GM06990 (cell line): ENCODE measurements at regions not wholly inside any gene's neighbourhood (a gene's known extent, or its start where the extent isn't known, plus 50 kb on each side); places are given as distances from the start of the nearest gene placed in this dataset.

Experiments used
- DNase-seq: peaks from one replicate; pipeline ENCODE4 v3.0.0-alpha.2; 2011; ENCODE audit not compliant: insufficient read length; ENCODE audit errors: extremely low read depth
- H3K27me3 ChIP-seq: replicated peaks from 2 replicates; pipeline ENCODE4 v1.6.0; 2011; ENCODE audit warnings: low read length; ENCODE audit not compliant: control insufficient read depth, insufficient read depth
- H3K36me3 ChIP-seq: 2 replicates; pipeline ENCODE4 v1.5.1; 2011; ENCODE audit warnings: low read length; ENCODE audit not compliant: control insufficient read depth, insufficient read depth
- H3K4me3 ChIP-seq: replicated peaks from 2 replicates; pipeline ENCODE4 v1.5.1; 2011; ENCODE audit warnings: low read depth, mild to moderate bottlenecking, control low read depth, low read length
- TF ChIP-seq, protein P1 (sequence below): IDR thresholded peaks from 2 replicates; pipeline ENCODE4 v1.5.1; 2011; ENCODE audit warnings: low read length, control low read depth, mild to moderate bottlenecking, inconsistent platforms; ENCODE audit not compliant: insufficient read depth, poor library complexity, severe bottlenecking

DNA sequence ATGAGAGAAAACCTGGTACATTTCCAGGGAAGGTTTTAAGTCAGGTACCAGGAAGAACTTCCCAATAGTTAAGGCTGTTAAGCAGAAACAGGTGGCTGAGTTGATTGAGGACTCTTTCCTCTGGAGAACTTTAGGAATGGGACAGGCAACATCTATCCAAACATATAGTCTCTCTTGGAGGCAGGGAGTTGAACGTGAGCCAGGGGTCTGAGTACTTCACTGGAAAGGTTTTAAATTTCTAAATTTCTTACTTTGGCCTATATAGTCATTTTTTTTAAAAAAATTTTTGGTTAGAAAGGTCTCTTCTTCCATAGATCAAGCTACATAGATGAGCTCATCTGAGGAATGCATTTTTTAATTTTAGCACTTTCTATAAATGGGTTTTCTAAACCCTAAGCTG is 261.4 kb upstream of the TCF4 start:
- no peak overlapping the region for H3K4me3 ChIP-seq
- H3K36me3 ChIP-seq = no peaks in the 10 kb centered on the region
- DNase-seq = no peak
- H3K27me3 ChIP-seq = no peaks in the 10 kb centered on the region
- TF ChIP-seq, protein P1, sequence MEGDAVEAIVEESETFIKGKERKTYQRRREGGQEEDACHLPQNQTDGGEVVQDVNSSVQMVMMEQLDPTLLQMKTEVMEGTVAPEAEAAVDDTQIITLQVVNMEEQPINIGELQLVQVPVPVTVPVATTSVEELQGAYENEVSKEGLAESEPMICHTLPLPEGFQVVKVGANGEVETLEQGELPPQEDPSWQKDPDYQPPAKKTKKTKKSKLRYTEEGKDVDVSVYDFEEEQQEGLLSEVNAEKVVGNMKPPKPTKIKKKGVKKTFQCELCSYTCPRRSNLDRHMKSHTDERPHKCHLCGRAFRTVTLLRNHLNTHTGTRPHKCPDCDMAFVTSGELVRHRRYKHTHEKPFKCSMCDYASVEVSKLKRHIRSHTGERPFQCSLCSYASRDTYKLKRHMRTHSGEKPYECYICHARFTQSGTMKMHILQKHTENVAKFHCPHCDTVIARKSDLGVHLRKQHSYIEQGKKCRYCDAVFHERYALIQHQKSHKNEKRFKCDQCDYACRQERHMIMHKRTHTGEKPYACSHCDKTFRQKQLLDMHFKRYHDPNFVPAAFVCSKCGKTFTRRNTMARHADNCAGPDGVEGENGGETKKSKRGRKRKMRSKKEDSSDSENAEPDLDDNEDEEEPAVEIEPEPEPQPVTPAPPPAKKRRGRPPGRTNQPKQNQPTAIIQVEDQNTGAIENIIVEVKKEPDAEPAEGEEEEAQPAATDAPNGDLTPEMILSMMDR = no peak

- no peak for DNase-seq
- Histone ChIP-seq H3K4me3 (no peak overlapping the region), H3K27me3 (no peaks in the 10 kb centered on the region), H3K36me3 (no peaks in the 10 kb centered on the region)
- TF ChIP-seq, protein P1 = no peak
Observed at GRCh38 chr18:55847960-55848359, 260.0 kb upstream of the TCF4 start.

DNA sequence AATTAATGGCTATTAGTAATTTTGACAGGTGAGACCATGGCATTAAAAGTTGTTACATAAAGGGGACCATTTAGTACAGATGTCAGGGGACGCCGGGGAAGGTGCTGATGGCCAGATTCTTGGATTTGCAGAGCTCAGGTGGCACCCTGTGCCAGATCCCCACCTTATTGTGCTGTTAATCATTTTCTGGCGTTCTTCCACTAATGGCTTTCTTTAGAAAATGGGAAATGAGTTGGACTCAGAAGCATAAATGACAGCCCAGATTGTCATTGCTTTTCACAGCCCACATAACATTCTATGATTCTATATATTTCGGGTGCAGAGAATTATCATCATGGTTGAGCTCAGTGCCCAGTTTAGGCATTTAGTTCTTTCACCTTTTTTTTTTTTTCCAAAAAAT is 257.2 kb upstream of the TCF4 start:
- DNase-seq = no peak
- Histone ChIP-seq H3K27me3 (no peaks in the 10 kb centered on the region), H3K4me3 (no peak overlapping the region), H3K36me3 (no peaks in the 10 kb centered on the region)
- TF ChIP-seq, protein P1 = no peak

DNA sequence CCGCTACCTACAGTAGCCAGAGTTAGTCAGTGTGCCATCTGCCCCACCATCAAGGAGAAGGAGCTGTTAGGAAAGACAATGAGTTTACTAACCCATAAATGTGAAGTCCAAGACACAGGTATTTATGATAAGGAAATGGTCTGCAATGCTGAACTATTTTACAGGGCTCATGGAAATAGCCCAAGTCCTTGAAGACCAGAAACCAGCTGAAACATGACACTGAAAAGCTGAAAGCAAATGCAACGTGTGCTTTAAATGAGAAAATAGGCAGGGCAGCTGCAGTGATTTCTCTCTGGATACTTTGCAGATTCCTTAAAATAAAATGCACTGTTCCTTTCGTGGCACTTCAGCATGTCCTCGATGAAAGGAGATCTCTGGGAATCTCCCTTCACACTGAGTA is 256.4 kb upstream of the TCF4 start:
- no peak overlapping the region for H3K4me3 ChIP-seq
- H3K36me3 ChIP-seq = no peaks in the 10 kb centered on the region
- TF ChIP-seq, protein P1 = no peak
- H3K27me3 ChIP-seq = no peaks in the 10 kb centered on the region
- no peak for DNase-seq

DNA sequence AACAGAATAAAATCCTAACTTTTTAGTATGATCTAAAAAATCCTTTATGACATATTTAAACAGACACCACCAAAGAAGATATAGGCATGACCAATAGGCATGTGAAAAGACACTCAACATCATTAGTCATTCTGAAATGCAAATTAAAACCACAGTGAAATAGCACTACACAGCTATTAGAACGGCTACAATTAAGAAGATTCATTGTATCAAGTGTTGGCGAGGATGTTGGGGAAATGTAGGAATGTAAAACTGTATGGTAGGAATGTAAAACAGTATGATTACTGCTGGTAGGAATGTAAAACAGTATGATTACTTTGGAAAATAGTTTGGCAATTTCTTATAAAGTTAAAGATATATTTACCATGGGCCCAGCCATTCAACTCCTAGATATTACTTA is 253.3 kb upstream of the TCF4 start:
- no peaks in the 10 kb centered on the region for H3K36me3 ChIP-seq
- H3K4me3 ChIP-seq = no peak overlapping the region
- DNase-seq = no peak
- TF ChIP-seq, protein P1 = no peak
- H3K27me3 ChIP-seq = no peaks in the 10 kb centered on the region

GRCh38 chr18:55840601-55841170 is 252.7 kb upstream of the TCF4 start:
- H3K4me3 ChIP-seq = no peak overlapping the region
- no peaks in the 10 kb centered on the region for H3K27me3 ChIP-seq
- H3K36me3 ChIP-seq = no peaks in the 10 kb centered on the region
- TF ChIP-seq, protein P1 = no peak
- DNase-seq = no peak
